Body of pancreas (tissue), 4 donors: ENCODE measurements at regions not wholly inside any gene's neighbourhood (a gene's known extent, or its start where the extent isn't known, plus 50 kb on each side); places are given as distances from the start of the nearest gene placed in this dataset.

Experiments used
- CTCF ChIP-seq, 7 experiments: fragments of 450-650 bp in 4 of 7; fragments of 200-600 bp in 3 of 7; sonication (generic) in 3 of 7; IDR thresholded peaks; one replicate each; pipeline ENCODE4 v1.5.1; 2016 to 2019; ENCODE audit warnings: antibody characterized with exemption in 7 of 7
- POLR2A ChIP-seq, 3 donors: fragments of 450-650 bp; IDR thresholded peaks; one replicate each; pipeline ENCODE4 v1.6.1; 2016; ENCODE audit warnings: antibody characterized with exemption in 3 of 3, mild to moderate bottlenecking in 2 of 3

DNA sequence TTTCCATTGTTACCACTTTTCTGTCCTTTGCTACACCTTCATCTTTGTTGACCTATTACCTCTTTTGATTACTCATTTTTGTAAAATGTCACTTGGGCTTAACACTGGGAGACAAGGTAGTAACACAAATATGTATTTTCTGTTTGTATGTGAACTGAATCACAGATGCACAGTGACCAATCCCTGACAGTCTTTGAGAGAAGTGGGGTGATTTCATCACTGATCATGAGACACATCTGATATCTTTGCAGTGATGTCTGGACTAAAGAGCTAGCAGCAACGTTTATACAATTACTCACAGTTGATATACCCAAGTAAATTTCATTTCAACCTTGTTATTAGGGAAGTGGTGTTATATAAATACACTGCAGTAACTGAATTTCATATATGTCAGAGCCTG lies 1397.4 kb upstream of the SPRY2 start:
- TF ChIP-seq CTCF (IDR thresholded peaks at IDR 0.05) (no peak), POLR2A (IDR thresholded peaks at IDR 0.05) (no peak)
